ENCODE measurements at regions not wholly inside any gene's neighbourhood (a gene's known extent, or its start where the extent isn't known, plus 50 kb on each side); places are given as distances from the start of the nearest gene placed in this dataset.

- TF ChIP-seq SPI1 (IDR thresholded peaks at IDR 0.05; ENCODE audit: borderline replicate concordance, low read depth), result no peak
- no peak for TF ChIP-seq POLR2AphosphoS5 (IDR thresholded peaks at IDR 0.05; ENCODE audit: low read depth)
- TF ChIP-seq, protein P1, sequence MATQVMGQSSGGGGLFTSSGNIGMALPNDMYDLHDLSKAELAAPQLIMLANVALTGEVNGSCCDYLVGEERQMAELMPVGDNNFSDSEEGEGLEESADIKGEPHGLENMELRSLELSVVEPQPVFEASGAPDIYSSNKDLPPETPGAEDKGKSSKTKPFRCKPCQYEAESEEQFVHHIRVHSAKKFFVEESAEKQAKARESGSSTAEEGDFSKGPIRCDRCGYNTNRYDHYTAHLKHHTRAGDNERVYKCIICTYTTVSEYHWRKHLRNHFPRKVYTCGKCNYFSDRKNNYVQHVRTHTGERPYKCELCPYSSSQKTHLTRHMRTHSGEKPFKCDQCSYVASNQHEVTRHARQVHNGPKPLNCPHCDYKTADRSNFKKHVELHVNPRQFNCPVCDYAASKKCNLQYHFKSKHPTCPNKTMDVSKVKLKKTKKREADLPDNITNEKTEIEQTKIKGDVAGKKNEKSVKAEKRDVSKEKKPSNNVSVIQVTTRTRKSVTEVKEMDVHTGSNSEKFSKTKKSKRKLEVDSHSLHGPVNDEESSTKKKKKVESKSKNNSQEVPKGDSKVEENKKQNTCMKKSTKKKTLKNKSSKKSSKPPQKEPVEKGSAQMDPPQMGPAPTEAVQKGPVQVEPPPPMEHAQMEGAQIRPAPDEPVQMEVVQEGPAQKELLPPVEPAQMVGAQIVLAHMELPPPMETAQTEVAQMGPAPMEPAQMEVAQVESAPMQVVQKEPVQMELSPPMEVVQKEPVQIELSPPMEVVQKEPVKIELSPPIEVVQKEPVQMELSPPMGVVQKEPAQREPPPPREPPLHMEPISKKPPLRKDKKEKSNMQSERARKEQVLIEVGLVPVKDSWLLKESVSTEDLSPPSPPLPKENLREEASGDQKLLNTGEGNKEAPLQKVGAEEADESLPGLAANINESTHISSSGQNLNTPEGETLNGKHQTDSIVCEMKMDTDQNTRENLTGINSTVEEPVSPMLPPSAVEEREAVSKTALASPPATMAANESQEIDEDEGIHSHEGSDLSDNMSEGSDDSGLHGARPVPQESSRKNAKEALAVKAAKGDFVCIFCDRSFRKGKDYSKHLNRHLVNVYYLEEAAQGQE (IDR thresholded peaks at IDR 0.05; ENCODE audit: insufficient replicate concordance, low read depth), result no peak
- no peak for TF ChIP-seq GABPA (IDR thresholded peaks at IDR 0.05; ENCODE audit: low read depth)
- no peak for TF ChIP-seq CTCF (IDR thresholded peaks at IDR 0.05; ENCODE audit: insufficient read depth, low read length)
- Histone ChIP-seq H3K27me3 (ENCODE audit: insufficient read depth, poor library complexity, severe bottlenecking) (no peaks in the 10 kb centered on the region), H3K27ac (replicated peaks) (no peak overlapping the region), H3K4me3 (replicated peaks; ENCODE audit: insufficient read depth, low read length) (no peak overlapping the region)
- DNase-seq (ENCODE audit: low read depth in 1 of 2, low spot score in 1 of 2), result no peak
Observed at GRCh38 chr2:128414351-128414750, 95.7 kb upstream of the HS6ST1 start.

DNA sequence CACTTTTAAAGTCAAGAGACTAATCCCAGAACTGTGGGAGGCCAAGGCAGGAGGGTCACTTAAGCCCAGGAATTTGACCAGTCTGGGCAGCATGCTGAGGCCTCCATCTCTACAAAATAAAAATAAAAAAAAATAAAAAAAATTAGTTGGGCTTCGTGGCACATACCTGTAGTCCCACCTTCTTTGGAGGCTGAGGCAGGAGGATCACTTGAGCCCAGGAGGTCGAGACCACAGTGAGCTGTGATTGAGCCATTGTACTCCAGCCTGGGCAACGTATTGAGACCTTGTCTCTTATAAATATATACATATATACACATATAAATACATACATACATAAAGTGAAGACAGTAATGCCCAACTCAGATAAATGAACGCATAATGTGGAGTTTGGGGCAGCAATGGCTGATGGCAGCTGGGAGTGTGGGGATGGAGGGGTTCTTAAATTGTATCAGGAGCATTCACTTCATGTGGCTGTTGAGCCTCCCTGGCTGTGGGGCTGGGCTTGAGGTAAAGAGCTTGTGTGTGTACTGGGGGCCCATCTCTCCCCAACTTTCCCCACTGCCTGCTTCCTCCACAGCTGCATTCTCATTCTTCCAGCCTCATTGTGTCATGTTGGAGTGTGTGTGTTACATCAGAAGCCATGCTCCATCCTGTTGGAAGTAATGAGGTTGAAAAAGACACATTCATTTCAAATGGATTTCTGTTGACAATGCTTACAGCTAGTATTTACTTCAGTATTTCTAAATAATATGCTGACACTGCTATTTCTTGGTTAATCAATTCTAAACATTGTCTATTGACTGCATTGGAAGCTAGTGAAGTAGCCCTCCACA lies 96.5 kb upstream of the HS6ST1 start:
- DNase-seq (ENCODE audit: low read depth in 1 of 2, low spot score in 1 of 2), result no peak
- TF ChIP-seq POLR2AphosphoS5 (IDR thresholded peaks at IDR 0.05; ENCODE audit: low read depth) (no peak), SPI1 (IDR thresholded peaks at IDR 0.05; ENCODE audit: borderline replicate concordance, low read depth) (no peak), CTCF (IDR thresholded peaks at IDR 0.05; ENCODE audit: insufficient read depth, low read length) (no peak)
- TF ChIP-seq, protein P1 (IDR thresholded peaks at IDR 0.05; ENCODE audit: insufficient replicate concordance, low read depth), result no peak
- no peak overlapping the region for H3K27ac ChIP-seq (replicated peaks)
- no peaks in the 10 kb centered on the region for H3K27me3 ChIP-seq (ENCODE audit: insufficient read depth, poor library complexity, severe bottlenecking)
- H3K4me3 ChIP-seq (replicated peaks; ENCODE audit: insufficient read depth, low read length), result no peak overlapping the region

DNA sequence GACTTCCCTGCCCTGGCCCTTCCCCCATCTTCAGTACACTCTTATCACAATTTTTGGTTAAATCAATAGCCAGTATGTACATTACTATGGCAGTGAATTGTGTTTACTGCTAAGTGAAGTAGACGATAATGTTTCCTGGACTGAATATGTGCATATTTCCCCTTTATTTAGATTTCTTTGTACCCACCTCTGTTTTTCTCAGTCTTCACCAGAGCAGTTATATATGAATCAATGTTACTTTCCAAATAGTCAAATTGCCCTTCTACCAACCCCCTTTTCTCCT lies 97.1 kb upstream of the HS6ST1 start:
- no peak overlapping the region for H3K27ac ChIP-seq (replicated peaks)
- no peak overlapping the region for H3K4me3 ChIP-seq (replicated peaks; ENCODE audit: insufficient read depth, low read length)
- TF ChIP-seq, protein P1 (IDR thresholded peaks at IDR 0.05; ENCODE audit: insufficient replicate concordance, low read depth), result no peak
- TF ChIP-seq SPI1 (IDR thresholded peaks at IDR 0.05; ENCODE audit: borderline replicate concordance, low read depth), result no peak
- no peak for TF ChIP-seq GABPA (IDR thresholded peaks at IDR 0.05; ENCODE audit: low read depth)
- no peak for TF ChIP-seq CTCF (IDR thresholded peaks at IDR 0.05; ENCODE audit: insufficient read depth, low read length)
- no peak for TF ChIP-seq POLR2AphosphoS5 (IDR thresholded peaks at IDR 0.05; ENCODE audit: low read depth)
- no peak for DNase-seq (ENCODE audit: low read depth in 1 of 2, low spot score in 1 of 2)
- no peaks in the 10 kb centered on the region for H3K27me3 ChIP-seq (ENCODE audit: insufficient read depth, poor library complexity, severe bottlenecking)

Data from HL-60 (cell line).